H1 (cell line): ENCODE measurements at regions not wholly inside any gene's neighbourhood (a gene's known extent, or its start where the extent isn't known, plus 50 kb on each side); places are given as distances from the start of the nearest gene placed in this dataset.

Experiments used
- ASH2L ChIP-seq: fragments of 200-600, 300-600 bp; sonication (generic); IDR thresholded peaks from one replicate; pipeline ENCODE4 v1.7.1; 2017; ENCODE audit warnings: low read length
- BACH1 ChIP-seq: IDR thresholded peaks from 2 replicates; pipeline ENCODE4 v1.6.1; 2012; ENCODE audit warnings: low read length, improper control_type of control experiment
- E2F6 ChIP-seq: IDR thresholded peaks from 2 replicates; pipeline ENCODE4 v1.6.1; 2012; ENCODE audit warnings: inconsistent platforms
- KDM1A ChIP-seq: fragments of 200-600, 300-600 bp; sonication (generic); IDR thresholded peaks from 2 replicates; pipeline ENCODE4 v1.7.1; 2016; ENCODE audit warnings: mild to moderate bottlenecking, low read length, borderline replicate concordance
- MAX ChIP-seq: IDR thresholded peaks from 2 replicates; pipeline ENCODE4 v1.6.1; 2012; ENCODE audit warnings: inconsistent platforms
- POLR2A ChIP-seq, 2 experiments: IDR thresholded peaks; 1 replicate in 1 of 2; 2 replicates in 1 of 2; pipeline ENCODE4 v1.6.1; 2011; ENCODE audit warnings: low read depth in 2 of 2, low read length in 2 of 2, mild to moderate bottlenecking in 2 of 2; ENCODE audit errors: control extremely low read depth in 1 of 2
- RNF2 ChIP-seq: fragments of 200-900, 300-1000 bp; sonication (generic); IDR thresholded peaks from 2 replicates; pipeline ENCODE4 v1.7.1; 2016; ENCODE audit warnings: borderline replicate concordance, low read depth, mild to moderate bottlenecking, antibody characterized with exemption, low read length; ENCODE audit not compliant: poor library complexity, severe bottlenecking; ENCODE audit errors: missing control alignments
- SP2 ChIP-seq: IDR thresholded peaks from 2 replicates; pipeline ENCODE4 v1.6.1; 2012; ENCODE audit warnings: mild to moderate bottlenecking, low read length, inconsistent platforms
- TF ChIP-seq, protein P1 (sequence below): IDR thresholded peaks from 2 replicates; pipeline ENCODE4 v1.6.1; 2011; ENCODE audit warnings: low read length, improper control_type of control experiment
- TF ChIP-seq, protein P2 (sequence below), 3 experiments: IDR thresholded peaks; 1 replicate in 2 of 3; 2 replicates in 1 of 3; pipeline versions ENCODE4 v1.5.1 to v1.6.1; 2011; ENCODE audit warnings: low read length in 3 of 3, mild to moderate bottlenecking in 3 of 3, inconsistent platforms in 2 of 3, low read depth in 1 of 3, moderate library complexity in 1 of 3; ENCODE audit not compliant: insufficient read depth in 1 of 3; ENCODE audit errors: control extremely low read depth in 1 of 3

GRCh38 chr10:78130966-78131710, 97.5 kb downstream of the RPS24 start:
- TF ChIP-seq KDM1A (no peak), BACH1 (no peak), SP2 (no peak), POLR2A (IDR thresholded peaks at IDR 0.05; ENCODE audit: control extremely low read depth in 1 of 2, low read depth in 2 of 2, low read length in 2 of 2) (no peak), E2F6 (no peak), MAX (no peak), ASH2L (no peak), RNF2 (no peak)
- TF ChIP-seq, protein P1, sequence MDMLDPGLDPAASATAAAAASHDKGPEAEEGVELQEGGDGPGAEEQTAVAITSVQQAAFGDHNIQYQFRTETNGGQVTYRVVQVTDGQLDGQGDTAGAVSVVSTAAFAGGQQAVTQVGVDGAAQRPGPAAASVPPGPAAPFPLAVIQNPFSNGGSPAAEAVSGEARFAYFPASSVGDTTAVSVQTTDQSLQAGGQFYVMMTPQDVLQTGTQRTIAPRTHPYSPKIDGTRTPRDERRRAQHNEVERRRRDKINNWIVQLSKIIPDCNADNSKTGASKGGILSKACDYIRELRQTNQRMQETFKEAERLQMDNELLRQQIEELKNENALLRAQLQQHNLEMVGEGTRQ = no peak
- TF ChIP-seq, protein P2, sequence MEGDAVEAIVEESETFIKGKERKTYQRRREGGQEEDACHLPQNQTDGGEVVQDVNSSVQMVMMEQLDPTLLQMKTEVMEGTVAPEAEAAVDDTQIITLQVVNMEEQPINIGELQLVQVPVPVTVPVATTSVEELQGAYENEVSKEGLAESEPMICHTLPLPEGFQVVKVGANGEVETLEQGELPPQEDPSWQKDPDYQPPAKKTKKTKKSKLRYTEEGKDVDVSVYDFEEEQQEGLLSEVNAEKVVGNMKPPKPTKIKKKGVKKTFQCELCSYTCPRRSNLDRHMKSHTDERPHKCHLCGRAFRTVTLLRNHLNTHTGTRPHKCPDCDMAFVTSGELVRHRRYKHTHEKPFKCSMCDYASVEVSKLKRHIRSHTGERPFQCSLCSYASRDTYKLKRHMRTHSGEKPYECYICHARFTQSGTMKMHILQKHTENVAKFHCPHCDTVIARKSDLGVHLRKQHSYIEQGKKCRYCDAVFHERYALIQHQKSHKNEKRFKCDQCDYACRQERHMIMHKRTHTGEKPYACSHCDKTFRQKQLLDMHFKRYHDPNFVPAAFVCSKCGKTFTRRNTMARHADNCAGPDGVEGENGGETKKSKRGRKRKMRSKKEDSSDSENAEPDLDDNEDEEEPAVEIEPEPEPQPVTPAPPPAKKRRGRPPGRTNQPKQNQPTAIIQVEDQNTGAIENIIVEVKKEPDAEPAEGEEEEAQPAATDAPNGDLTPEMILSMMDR (IDR thresholded peaks at IDR 0.05; ENCODE audit: control extremely low read depth in 1 of 3, insufficient read depth in 1 of 3, low read depth in 1 of 3, low read length in 3 of 3) = no peak
